Panc1 (cell line): ENCODE measurements at regions not wholly inside any gene's neighbourhood (a gene's known extent, or its start where the extent isn't known, plus 50 kb on each side); places are given as distances from the start of the nearest gene placed in this dataset.

Source experiments
- ATAC-seq: fragments of 200-7000 bp; cut with Tn5 transposase; 2 replicates; pipeline ENCODE4 v1.9.1; 2020; ENCODE audit warnings: mild to moderate bottlenecking, moderate library complexity
- BruUV-seq: library from RNA; stranded (reverse); fragments of 400-500 nt; replicated peaks from 2 replicates; lab custom pipeline; 2021; lab: Mats Ljungman, UMichigan
- CTCF ChIA-PET: fragments of 300-600 bp; sonication (Branson Sonifier 250); formaldehyde crosslinking; loops from one replicate; lab custom pipeline; 2022; ENCODE audit warnings: antibody characterized with exemption; lab: Charles Lee
- POLR2A ChIA-PET: fragments of 300-600 bp; sonication (Branson Sonifier 250); formaldehyde crosslinking; loops from one replicate; lab custom pipeline; 2022; ENCODE audit warnings: antibody characterized with exemption; lab: Charles Lee
- DNase-seq: peaks from one replicate; pipeline ENCODE4 v3.0.0-alpha.2; 2010; ENCODE audit warnings: low read depth, low spot score
- H3K27ac ChIP-seq: 2 replicates; pipeline ENCODE4 v1.5.1; 2011; ENCODE audit warnings: mild to moderate bottlenecking, low read length, inconsistent platforms
- H3K27me3 ChIP-seq: fragments of 200-500 bp; sonication (Bioruptor generic); 2 replicates; pipeline ENCODE4 v1.6.0; 2014; ENCODE audit warnings: low read length, inconsistent platforms; ENCODE audit not compliant: control insufficient read depth, insufficient read depth
- H3K36me3 ChIP-seq: fragments of 200-500 bp; sonication (Bioruptor generic); 2 replicates; pipeline ENCODE4 v1.5.1; 2014; ENCODE audit warnings: inconsistent platforms, mild to moderate bottlenecking, low read length, moderate library complexity; ENCODE audit not compliant: control insufficient read depth, insufficient read depth
- H3K4me1 ChIP-seq: 2 replicates; pipeline ENCODE4 v1.5.1; 2011; ENCODE audit warnings: inconsistent platforms, mild to moderate bottlenecking, low read length, moderate library complexity; ENCODE audit not compliant: control insufficient read depth, insufficient read depth
- H3K4me3 ChIP-seq, 2 experiments: 2 replicates each; pipeline ENCODE4 v1.5.1; 2011 to 2012; ENCODE audit warnings: low read depth in 2 of 2, low read length in 2 of 2, mild to moderate bottlenecking in 2 of 2, inconsistent platforms in 1 of 2, moderate library complexity in 1 of 2
- H3K9me3 ChIP-seq: fragments of 200-500 bp; sonication (Bioruptor generic); 2 replicates; pipeline ENCODE4 v1.5.1; 2014; ENCODE audit warnings: low read depth, mild to moderate bottlenecking, inconsistent platforms, low read length, moderate library complexity; ENCODE audit not compliant: control insufficient read depth, insufficient read depth
- POLR2AphosphoS5 ChIP-seq: IDR thresholded peaks from 2 replicates; pipeline ENCODE4 v1.6.1; 2012; ENCODE audit warnings: mild to moderate bottlenecking, low read depth, low read length, moderate library complexity
- SIN3A ChIP-seq: IDR thresholded peaks from 2 replicates; pipeline ENCODE4 v1.6.1; 2012; ENCODE audit warnings: low read depth, mild to moderate bottlenecking, low read length, moderate library complexity, borderline replicate concordance; ENCODE audit not compliant: insufficient read depth
- TCF7L2 ChIP-seq: IDR thresholded peaks from 2 replicates; pipeline ENCODE4 v1.6.1; 2011; ENCODE audit warnings: mild to moderate bottlenecking, low read depth, low read length, inconsistent platforms
- in situ Hi-C: cut with HindIII; loops from 2 replicates; pipeline ENCODE4 v1.10.0; 2016; ENCODE audit warnings: low sequenced_read_pairs, low pct_unique_long_range_greater_than_20kb
- intact Hi-C: fragments of 100-400 bp; cut with micrococcal nuclease; formaldehyde crosslinking; loops from one replicate; pipeline ENCODE4 v1.10.0; 2022; ENCODE audit not compliant: unreplicated experiment
- TF ChIP-seq, protein P1 (sequence below): fragments of 450-650 bp; IDR thresholded peaks from 2 replicates; pipeline ENCODE4 v1.5.1; 2017; ENCODE audit warnings: mild to moderate bottlenecking
- TF ChIP-seq, protein P2 (sequence below), 2 experiments: IDR thresholded peaks; 2 replicates each; pipeline ENCODE4 v1.6.1; 2011 to 2012; ENCODE audit warnings: low read depth in 2 of 2, control low read depth in 1 of 2, low read length in 1 of 2, mild to moderate bottlenecking in 1 of 2, moderate library complexity in 1 of 2; ENCODE audit not compliant: insufficient read depth in 1 of 2

- Histone ChIP-seq H3K4me1 (no peaks in the 10 kb centered on the region), H3K36me3 (no peaks in the 10 kb centered on the region), H3K27ac (no peak overlapping the region), H3K27me3 (no peaks in the 10 kb centered on the region), H3K4me3 (no peak overlapping the region), H3K9me3 (no peaks in the 10 kb centered on the region)
- TF ChIP-seq, protein P1, sequence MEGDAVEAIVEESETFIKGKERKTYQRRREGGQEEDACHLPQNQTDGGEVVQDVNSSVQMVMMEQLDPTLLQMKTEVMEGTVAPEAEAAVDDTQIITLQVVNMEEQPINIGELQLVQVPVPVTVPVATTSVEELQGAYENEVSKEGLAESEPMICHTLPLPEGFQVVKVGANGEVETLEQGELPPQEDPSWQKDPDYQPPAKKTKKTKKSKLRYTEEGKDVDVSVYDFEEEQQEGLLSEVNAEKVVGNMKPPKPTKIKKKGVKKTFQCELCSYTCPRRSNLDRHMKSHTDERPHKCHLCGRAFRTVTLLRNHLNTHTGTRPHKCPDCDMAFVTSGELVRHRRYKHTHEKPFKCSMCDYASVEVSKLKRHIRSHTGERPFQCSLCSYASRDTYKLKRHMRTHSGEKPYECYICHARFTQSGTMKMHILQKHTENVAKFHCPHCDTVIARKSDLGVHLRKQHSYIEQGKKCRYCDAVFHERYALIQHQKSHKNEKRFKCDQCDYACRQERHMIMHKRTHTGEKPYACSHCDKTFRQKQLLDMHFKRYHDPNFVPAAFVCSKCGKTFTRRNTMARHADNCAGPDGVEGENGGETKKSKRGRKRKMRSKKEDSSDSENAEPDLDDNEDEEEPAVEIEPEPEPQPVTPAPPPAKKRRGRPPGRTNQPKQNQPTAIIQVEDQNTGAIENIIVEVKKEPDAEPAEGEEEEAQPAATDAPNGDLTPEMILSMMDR, result no peak
- TF ChIP-seq, protein P2, sequence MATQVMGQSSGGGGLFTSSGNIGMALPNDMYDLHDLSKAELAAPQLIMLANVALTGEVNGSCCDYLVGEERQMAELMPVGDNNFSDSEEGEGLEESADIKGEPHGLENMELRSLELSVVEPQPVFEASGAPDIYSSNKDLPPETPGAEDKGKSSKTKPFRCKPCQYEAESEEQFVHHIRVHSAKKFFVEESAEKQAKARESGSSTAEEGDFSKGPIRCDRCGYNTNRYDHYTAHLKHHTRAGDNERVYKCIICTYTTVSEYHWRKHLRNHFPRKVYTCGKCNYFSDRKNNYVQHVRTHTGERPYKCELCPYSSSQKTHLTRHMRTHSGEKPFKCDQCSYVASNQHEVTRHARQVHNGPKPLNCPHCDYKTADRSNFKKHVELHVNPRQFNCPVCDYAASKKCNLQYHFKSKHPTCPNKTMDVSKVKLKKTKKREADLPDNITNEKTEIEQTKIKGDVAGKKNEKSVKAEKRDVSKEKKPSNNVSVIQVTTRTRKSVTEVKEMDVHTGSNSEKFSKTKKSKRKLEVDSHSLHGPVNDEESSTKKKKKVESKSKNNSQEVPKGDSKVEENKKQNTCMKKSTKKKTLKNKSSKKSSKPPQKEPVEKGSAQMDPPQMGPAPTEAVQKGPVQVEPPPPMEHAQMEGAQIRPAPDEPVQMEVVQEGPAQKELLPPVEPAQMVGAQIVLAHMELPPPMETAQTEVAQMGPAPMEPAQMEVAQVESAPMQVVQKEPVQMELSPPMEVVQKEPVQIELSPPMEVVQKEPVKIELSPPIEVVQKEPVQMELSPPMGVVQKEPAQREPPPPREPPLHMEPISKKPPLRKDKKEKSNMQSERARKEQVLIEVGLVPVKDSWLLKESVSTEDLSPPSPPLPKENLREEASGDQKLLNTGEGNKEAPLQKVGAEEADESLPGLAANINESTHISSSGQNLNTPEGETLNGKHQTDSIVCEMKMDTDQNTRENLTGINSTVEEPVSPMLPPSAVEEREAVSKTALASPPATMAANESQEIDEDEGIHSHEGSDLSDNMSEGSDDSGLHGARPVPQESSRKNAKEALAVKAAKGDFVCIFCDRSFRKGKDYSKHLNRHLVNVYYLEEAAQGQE (IDR thresholded peaks at IDR 0.05; ENCODE audit: insufficient read depth in 1 of 2, low read depth in 2 of 2, low read length in 1 of 2), result no peak
- TF ChIP-seq POLR2AphosphoS5 (no peak), TCF7L2 (no peak), SIN3A (no peak)
- in situ Hi-C loops (no loop called here), intact Hi-C loops (no loop called here)
- POLR2A ChIA-PET, result no interaction called here
- ATAC-seq, result no peak
- DNase-seq, result no peak
- CTCF ChIA-PET, result no interaction called here
- BruUV-seq, result no TSS peak
These were observed 312.4 kb upstream of the TBX3 start for GRCh38 chr12:114996382-114996781.

DNA sequence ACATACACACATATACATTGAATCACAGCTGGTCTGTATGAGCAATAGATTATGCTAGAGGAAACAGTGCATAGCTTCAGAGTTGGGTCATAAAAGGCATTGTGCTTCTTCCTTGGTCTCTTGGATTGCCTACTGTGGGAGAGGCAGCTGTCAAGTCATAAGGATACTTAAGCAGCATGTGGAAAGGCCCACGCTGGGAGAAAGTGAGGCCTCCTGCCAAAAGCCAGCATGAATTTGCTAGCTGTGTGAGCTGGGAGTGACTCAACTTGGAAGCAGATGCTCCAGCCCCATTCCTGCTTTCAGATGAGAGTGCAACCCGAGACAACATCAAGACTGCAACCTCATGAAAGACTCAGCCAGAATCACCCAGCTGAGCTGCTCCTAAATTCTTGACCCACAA, 311.9 kb upstream of the TBX3 start:
- Histone ChIP-seq H3K36me3 (no peaks in the 10 kb centered on the region), H3K9me3 (no peaks in the 10 kb centered on the region), H3K27me3 (no peaks in the 10 kb centered on the region), H3K27ac (no peak overlapping the region), H3K4me3 (no peak overlapping the region), H3K4me1 (no peaks in the 10 kb centered on the region)
- TF ChIP-seq SIN3A, result no peak
- TF ChIP-seq TCF7L2, result no peak
- TF ChIP-seq, protein P2 (IDR thresholded peaks at IDR 0.05; ENCODE audit: insufficient read depth in 1 of 2, low read depth in 2 of 2, low read length in 1 of 2), result no peak
- no peak for TF ChIP-seq POLR2AphosphoS5
- TF ChIP-seq, protein P1, result no peak
- ATAC-seq, result no peak
- DNase-seq, result no peak
- in situ Hi-C loops, result no loop called here
- ChIA-PET CTCF (no interaction called here), POLR2A (no interaction called here)
- intact Hi-C loops, result no loop called here
- no TSS peak for BruUV-seq
